HG02571 (cell line): ENCODE measurements at regions not wholly inside any gene's neighbourhood (a gene's known extent, or its start where the extent isn't known, plus 50 kb on each side); places are given as distances from the start of the nearest gene placed in this dataset.
"Not testable (repeated sequence)": the region's sequence is repeated elsewhere in the genome, so short reads cannot be mapped to it uniquely, and the experiment has no call there.

ENCODE experiments used
- ATAC-seq: cut with Tn5 transposase; IDR thresholded peaks from one replicate; pipeline ENCODE4 v1.9.1; 2021; ENCODE audit warnings: mild to moderate bottlenecking, moderate library complexity; ENCODE audit not compliant: unreplicated experiment

DNA sequence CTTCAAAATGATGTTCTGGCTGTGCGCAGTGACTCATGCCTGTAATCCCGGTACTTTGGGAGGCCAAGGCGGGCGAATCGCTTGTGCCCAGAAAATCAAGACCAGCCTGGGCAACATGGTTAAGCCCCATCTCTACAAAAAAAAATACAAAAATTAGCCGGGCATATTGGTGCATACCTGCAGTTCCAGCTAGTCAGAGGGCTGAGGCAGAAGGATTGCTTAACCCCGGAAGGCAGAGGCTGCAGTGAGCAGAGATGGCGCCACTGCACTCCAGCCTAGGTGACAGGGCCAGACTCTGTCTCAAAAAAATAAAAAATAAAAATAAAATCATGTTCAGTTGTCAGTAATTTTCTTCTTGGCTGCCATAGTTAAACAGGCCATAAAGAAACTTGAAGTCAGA lies 245.9 kb upstream of the USP15 start:
- no peak for ATAC-seq

DNA sequence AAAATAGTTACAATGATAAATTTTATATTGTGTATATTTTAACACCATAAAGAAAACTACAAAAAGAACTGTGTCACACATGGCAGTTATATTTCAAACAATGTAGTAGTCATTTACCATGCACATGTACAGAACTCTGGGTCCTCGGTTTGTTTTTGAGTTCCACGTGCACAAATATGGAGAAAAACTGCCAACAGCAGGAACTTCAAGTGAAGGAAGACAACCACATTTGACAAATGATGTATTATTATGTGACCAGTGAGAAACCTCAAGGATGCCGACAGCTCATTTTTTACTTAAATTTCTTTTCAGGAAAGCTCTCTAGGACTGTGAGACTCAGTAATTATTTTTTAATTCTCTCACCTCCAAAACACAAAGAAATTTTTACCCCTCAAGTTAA lies 244.2 kb upstream of the USP15 start:
- no peak for ATAC-seq

DNA sequence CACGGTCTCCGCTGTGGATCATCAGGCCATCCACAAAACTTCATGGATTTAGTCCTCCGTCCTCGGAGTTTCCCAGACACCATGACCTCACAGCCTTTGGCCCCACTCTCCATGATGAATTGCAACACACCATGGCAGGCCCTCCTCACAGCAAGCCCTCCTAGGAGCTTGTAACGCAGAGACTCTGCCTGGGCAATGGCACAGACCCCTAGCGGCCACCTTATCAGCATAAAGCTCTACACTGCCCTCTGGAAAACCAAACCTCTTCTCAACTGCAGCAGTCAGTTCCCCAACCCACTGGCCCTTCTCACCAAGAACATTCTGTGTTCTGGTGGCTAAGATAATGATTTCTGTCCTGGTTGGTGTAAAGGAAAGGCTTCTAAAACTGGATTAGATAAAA lies 238.4 kb upstream of the USP15 start:
- ATAC-seq: no peak

DNA sequence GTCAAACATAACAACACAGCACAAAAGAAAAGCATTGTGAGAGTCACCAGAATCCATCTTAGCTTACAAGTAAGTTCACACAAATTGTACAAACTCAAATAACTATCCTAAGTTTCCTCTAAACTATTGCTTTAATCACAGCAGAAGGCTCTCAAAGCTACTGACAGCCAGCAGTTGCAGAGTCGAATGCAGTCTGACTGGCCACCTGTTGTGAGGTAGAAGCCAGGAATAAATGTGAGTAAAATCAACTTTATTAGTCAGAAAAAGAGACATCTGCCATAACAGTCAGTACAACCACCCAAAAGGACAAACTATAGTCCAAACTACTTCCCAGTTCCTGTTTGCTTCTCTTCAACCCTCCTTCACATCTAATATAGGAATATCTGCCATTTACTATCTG lies 231.7 kb upstream of the USP15 start:
- ATAC-seq: no peak

DNA sequence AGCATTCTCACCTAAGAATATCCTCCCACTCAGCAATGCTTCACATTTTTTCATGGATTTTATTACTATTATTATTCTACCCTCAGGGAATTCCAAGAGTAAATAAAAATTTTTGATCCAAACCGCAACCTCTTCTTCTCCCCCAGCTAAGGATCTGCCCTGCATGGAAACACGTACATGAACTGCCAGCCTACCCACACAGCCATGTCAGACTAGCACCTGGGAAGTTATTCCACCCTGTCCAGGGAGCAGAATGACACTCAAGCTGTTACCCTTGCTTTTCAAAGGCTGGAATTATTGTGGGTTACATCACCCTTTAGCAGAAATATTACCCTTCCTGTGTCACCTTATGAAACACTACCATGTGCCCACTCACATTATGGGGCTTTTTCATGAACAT lies 227.3 kb upstream of the USP15 start:
- no peak for ATAC-seq

DNA sequence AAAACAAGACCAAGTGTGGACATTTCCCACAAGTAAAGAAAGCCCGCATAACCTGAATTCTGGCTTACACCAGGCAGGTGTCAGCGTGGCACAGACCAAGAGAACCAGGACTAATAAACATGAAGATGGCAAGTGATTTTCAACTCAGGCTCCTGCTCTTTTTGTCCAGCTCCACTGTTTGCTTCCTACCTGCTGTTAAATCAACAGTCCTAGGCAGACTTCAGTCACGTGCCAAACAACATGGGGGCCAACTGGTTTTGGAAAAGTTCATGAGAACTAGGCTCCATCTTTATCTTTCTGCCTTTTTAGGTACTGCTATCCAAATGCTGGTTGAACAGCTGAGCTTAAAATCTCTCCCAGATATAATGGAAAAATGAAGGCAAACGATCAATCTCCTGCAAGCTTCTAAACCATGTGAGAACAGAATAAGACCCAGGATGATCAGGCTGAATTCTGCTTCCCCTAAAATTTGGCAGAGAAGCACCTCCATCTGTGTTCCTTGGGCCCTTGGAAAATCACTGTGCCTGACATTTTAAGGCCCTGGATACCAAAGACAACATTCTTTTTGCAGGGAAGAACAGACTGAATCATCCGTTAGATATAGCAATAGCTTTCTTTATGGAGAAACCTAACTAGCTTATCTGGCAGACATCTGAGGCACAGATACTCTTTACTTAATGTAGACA lies 215.6 kb upstream of the USP15 start:
- no peak for ATAC-seq

DNA sequence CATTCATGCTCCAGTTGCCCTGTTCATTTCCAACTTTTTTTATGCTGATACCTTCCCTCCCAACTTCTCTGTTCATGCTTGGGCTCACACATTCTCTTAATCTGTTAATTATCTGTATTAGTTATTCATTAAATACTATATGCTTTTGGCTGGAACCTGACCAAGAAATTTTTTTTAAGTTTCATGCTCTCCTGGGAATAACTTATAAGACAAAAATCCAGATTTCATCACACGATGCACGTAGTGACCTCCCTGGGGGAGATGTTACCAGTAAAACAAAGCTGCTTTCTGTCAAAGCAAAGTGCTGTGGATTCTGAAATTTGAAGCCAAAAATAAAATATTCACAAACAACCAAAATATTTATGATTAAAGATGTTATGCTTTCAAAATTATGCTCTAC lies 215.0 kb upstream of the USP15 start:
- no peak for ATAC-seq

DNA sequence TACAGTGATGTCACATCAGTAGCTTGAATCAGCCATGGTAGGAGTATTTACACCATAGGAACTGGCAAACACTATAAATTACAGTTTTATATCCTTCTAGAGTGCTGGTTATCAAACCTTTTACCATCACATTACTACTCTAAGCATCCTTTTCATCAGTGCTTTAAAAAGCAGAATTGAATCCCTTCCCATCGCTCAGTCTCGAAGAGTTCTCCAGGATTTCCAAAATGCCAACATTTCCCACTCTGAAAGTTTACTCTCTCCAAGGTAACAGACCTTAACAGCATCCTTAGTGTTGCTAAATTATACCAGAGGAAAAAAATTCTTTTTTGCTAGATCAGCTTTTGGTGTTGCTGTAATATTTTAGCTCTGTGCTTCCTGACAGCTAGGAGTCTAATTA lies 209.4 kb upstream of the USP15 start:
- ATAC-seq: no peak

DNA sequence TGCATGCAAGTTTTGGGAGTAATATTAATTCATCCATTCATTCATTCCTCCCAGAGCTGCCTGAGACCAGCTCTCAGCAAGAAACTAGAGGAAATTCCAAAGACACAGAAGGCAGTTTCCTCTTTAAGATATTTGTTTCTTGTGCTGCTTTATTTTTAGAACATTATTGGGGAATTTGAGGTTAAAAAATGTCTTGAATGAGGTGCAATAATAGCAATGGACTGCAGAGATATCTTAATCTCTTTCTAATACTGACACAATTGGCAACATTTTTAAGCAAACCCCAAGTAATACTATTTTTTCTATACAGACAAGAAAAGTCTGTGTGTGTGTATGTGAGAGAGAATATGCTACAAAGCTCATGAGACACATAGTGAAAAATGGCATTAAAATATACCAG lies 190.2 kb upstream of the USP15 start:
- ATAC-seq: no peak

DNA sequence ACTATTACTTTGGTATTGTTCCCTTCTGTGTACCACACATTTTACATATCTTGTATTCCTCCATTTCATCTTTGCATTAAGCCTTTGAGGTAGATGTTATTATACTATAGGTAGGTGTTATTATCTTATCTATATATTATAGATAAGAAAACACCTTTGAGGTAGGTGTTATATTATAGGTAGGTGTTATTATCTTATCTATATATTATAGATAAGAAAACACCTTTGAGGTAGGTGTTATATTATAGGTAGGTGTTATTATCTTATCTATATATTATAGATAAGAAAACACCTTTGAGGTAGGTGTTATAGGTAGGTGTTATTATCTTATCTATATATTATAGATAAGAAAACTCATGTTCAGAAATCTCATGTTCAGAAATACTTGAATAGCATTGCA lies 187.0 kb upstream of the USP15 start:
- not testable (repeated sequence) for ATAC-seq

DNA sequence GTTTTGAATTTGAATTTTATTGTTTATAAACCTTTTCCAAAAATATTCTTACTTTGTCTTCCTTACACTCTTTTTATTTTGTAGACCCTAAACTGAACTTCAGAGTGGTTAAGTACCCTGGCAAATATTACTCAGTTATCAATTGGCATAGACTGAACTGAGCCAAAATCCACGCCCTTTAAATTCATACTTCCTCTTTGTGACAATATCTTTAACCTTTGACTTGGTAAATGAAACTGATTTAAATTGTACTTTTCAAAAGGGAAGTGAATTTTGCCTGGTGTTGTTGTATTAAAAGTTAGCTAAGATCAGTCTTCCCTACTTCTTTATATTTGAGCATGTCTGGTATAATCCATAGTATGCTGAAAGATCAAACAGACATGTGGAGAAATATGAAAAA lies 184.3 kb upstream of the USP15 start:
- no peak for ATAC-seq

DNA sequence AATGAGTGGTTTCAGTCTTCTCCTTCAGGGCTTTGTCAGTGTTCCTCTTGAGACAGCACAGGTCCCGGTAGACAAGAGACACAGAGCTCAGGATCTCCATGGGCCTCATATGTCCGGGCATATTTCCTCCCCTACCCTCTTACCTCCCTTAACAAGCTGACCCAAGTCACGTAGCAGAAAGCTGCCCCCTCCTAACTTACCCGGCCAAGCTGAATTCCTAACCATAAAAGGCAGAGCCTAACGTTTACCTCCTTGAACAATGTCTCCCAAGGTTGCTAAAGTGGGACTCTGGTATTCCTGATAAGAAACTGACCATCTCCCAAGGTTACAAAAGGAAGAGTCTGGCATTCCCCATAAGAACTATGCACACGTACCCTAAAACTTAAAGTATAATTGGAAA lies 182.2 kb upstream of the USP15 start:
- ATAC-seq: no peak

DNA sequence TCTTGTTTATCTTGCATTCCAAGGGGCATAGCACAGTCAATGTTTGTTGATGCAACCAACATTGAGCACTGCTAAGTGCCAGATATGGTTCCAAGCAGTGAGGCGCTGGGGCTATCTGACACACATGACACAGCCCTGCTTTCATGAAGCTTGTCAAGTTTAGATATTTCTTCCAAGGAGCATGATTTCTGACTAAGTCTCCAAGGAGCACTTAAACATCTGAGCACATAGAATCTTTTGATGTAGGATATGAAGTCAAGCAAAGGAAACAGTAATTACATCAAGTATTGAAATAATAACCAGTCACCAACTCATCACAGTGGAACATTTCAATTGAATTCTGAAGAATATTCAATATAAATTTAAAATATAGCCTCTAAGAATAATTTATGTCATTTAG lies 177.8 kb upstream of the USP15 start:
- ATAC-seq: no peak

DNA sequence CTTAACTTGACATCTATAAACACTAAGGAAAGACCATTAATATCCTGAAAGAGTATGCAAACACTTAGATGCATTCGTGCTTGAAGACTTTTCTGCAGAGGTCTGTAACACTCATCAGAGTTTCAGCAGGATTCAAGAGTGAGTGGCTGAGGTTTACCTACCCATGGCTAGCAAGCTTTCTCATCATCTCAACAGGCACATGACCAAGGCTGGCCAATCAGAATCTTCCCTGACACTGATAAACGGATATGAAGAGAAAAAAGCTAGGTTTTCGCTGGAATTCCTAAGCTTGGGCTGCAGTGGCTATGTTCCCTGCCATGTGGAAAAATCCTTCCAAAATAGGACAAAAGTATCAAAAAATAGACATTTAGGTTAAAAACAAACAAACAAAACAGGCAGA lies 162.1 kb upstream of the USP15 start:
- no peak for ATAC-seq

DNA sequence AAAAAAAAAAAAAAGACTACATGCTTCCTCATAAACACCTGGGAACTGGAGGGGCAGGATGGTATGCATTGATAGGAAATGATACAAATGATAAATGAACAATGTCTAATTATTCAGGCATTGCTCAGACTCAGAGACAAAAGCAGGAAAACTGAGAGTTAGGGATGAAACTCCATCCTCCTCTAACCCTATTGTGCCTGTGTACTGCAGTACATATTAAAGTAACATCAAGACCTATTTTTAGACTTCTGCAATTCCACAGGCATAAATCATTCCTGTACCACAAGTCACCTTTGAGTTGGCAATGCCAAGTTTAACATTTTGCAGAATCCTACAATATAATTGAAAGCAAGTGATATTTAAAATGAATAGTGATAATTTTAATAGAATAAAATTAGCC lies 156.5 kb upstream of the USP15 start:
- no peak for ATAC-seq

DNA sequence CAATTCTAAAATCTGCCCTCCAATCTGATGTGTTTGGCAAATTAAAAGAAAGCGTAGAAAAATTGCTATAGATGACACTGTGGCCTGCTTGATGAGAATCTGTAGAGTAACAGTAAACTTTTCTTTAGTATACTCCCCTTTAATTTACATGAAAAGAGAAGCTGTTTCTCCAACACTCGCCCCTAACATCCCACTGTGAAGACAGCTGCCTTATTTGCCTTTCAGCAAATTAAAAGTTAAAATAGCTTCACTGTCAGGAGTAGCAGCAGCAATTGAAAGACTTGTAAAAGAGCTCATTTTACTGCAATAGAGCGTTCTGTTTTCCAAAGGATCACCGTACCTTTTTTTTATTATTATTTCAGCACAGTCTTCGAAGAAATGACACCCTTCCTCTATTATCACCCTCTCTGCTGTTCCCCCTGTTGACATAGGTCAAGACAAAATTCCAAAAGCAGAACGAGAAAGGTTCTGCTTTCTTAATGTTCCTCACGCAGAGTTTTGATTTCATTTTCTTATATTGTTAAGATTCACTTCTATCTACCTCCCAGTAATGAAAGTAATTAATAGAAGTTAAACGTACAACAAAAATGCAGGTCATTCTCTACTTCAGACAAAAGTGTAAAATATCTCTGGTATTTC lies 153.5 kb upstream of the USP15 start:
- ATAC-seq: no peak

DNA sequence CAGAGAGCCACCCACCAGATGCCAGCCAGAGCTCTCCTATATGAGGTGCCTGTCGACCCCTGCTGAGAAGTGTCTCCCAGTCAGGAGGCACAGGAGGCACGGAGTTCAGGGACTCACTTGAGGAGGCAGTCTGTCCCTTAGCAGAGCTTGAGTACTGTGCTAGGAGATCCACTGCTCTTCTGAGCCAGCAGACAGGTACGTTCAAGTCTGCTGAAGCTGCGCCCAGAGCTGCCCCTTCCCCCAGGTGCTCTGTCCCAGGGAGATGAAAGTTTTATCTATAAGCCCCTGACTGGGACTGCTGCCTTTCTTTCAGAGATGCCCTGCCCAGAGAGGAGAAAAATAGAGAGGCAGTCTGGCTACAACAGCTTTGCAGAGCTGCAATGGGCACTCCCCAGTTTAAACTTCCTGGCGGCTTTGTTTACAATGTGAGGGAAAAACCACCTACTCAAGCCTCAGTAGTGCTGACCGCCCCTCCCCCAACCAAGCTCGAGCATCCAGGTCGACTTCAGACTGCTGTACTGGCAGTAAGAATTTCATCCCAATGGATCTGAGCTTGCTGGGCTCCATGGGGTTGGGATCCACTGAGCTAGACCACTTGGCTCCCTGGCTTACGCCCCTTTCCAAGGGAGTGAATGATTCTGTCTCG lies 146.7 kb upstream of the USP15 start:
- no peak for ATAC-seq

DNA sequence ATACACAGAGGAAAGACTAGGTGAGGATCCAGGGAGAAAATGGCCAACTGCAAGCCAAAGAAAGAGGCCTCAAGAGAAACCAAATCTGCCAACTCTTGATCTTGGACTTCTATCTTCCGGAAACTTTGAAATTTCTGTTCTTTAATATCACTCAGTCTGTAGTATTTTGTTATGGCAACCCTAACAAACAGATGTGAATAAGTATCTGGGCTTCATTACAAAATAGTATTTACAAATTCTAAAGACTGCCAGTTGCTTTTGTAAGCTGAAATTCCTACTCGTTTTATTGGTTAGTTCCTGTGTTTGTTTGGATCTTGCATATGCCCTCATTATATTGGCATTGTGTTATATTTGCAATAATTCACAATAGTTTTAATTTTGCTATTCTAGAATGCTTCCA lies 143.2 kb upstream of the USP15 start:
- ATAC-seq: no peak

DNA sequence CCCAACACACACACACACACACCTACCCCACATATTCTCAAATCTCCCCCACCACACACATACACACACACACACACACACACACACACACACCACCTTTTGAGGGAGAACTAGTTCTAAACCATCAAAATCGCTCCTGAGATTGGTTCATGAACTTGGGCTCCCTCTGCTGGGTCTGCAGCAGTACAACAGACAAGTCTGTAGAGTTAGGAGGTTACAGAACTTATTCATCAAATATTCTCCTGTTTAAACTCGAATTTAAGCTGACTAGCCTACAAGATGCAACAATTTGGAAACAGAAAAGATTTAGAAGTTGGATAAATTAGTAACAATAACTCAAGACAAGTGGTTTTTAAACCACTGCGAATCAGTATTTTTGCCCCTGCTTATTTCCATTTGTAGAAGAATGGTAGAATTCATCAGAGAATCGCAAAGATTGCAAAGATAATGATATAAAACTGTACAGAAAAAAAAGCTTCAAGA lies 136.4 kb upstream of the USP15 start:
- ATAC-seq: no peak

DNA sequence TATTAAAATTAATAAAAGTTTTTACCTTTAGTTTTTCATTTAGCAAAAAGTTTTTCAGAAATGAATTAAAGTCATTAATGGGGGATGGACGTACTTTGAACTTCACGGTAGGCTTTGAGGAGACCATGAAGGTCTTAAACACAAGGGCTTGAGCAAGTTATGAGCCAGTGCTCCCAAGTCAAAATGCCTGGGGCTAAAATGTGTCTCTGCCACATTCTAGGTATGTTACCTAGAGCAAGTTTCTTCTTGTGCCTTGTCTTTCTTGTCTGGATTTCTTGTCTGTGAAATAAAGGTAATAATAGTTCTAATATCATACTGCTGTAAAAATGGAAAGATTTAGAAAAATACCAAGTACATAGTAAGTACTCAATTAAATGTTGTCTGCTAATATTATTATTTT lies 132.7 kb upstream of the USP15 start:
- no peak for ATAC-seq

DNA sequence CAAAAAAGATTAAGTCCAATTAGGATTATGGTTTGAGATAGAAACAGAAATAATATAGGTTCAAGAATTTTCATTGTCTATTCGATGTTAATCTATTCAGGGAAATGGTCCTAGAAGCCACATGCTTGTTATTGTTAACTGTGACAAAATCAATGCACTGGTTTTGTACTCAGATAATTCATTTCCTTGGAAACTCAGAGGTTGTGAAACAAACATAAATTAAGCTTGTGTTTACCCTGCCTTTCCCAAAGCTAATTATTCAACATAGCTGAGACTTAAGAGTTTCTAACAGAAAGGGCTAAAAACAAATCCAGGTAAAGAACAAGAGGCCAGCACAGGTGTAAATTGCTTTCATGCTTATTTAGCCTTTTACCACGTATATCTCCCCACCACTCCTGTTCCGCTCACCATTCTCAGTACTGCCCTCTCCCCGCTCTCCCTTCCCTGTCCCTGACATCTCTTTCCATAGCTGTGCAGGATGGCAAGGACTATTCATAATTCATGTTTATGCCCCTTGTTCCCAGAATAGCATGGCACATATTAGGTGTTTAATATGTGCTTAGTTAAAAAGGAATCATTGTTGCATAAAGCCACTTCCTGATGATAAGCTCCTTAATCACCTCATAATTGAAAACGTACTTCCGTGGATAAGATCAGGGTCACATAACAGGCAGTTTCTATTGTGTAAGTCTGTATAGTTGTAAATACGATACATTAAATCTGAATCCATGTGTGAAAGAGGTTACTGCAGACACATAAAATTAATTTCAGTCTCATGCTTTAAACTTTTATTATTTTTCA lies 131.8 kb upstream of the USP15 start:
- ATAC-seq: no peak

DNA sequence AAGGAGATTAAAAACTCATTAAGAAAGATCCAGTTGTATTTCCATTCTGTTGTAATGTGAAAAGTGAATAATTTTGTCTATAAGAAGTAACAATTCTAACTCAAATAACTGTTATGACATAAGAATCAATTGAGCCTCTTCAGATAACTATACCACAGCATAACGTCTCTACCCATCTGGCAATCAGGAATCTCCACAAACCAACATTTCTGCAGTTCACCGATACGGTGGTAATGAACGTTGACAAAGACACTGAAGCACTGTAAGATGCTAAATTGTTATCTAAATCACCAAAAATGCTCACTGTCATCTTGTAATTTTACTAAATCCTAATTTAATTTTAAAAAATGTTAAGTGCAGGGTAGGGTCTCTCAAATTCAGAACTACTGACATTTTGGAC lies 130.9 kb upstream of the USP15 start:
- no peak for ATAC-seq
